A549 (cell line): ENCODE measurements at regions not wholly inside any gene's neighbourhood (a gene's known extent, or its start where the extent isn't known, plus 50 kb on each side); places are given as distances from the start of the nearest gene placed in this dataset.

Source experiments
- ATAC-seq, 2 experiments: fragments of 200-7000 bp in 1 of 2; fragments of >200 bp in 1 of 2; cut with Nextera tagmentation in 1 of 2; cut with Tn5 transposase in 1 of 2; 3 replicates each; pipeline versions ENCODE4 v1.8.0 to v1.9.1; 2018 to 2020; ENCODE audit warnings: mild to moderate bottlenecking in 1 of 2, moderate library complexity in 1 of 2
- CTCF ChIA-PET: fragments of 300-600 bp; sonication (Branson Sonifier 250); formaldehyde crosslinking; extraction: SDS; loops from one replicate; lab custom pipeline; 2021; ENCODE audit warnings: antibody characterized with exemption, inconsistent platforms; lab: Yijun Ruan, JAX
- POLR2A ChIA-PET: fragments of 350-600 bp; formaldehyde crosslinking; extraction: SDS; loops from one replicate; lab custom pipeline; 2021; ENCODE audit warnings: antibody characterized with exemption, inconsistent platforms; lab: Yijun Ruan, JAX
- DNase-seq, 2 experiments: peaks; one replicate each; pipeline versions ENCODE4 v3.0.0 to v3.0.0-alpha.2; 2011 to 2016; ENCODE audit warnings: low read depth in 1 of 2, low spot score in 1 of 2
- FAIRE-seq: peaks from 2 replicates; lab custom pipeline; 2011; peaks lifted over from hg19 to GRCh38; lab: Jason Lieb, UNC
- H3K27ac ChIP-seq, 2 experiments: fragments of >200 bp; sonication (Bioruptor Twin); formaldehyde crosslinking; 3 replicates each; pipeline ENCODE4 v1.5.1; 2016 to 2017
- H3K4me1 ChIP-seq: fragments of >200 bp; sonication (Bioruptor Twin); formaldehyde crosslinking; 3 replicates; pipeline ENCODE4 v1.6.1; 2016
- H3K4me2 ChIP-seq: fragments of >200 bp; sonication (Bioruptor Twin); formaldehyde crosslinking; 3 replicates; pipeline ENCODE4 v1.6.1; 2016
- H3K4me3 ChIP-seq: fragments of >200 bp; sonication (Bioruptor Twin); formaldehyde crosslinking; 3 replicates; pipeline ENCODE4 v1.5.1; 2016
- H3K9me3 ChIP-seq: fragments of >200 bp; sonication (Bioruptor Twin); formaldehyde crosslinking; 3 replicates; pipeline ENCODE4 v1.6.1; 2016
- CEBPB ChIP-seq, 2 experiments: fragments of >200 bp in 1 of 2; sonication (Bioruptor Twin) in 1 of 2; formaldehyde crosslinking in 1 of 2; IDR thresholded peaks; 2 replicates each; pipeline ENCODE4 v1.6.1; 2012 to 2016
- CHD2 ChIP-seq: fragments of 150-350 bp; IDR thresholded peaks from 2 replicates; pipeline ENCODE4 v1.6.1; 2014; ENCODE audit warnings: low read length; ENCODE audit not compliant: partially characterized antibody
- CHD4 ChIP-seq: fragments of 200-600 bp; sonication (generic); IDR thresholded peaks from 2 replicates; pipeline ENCODE4 v1.6.1; 2016; ENCODE audit warnings: antibody characterized with exemption, mild to moderate bottlenecking, borderline replicate concordance
- EHMT2 ChIP-seq: fragments of 200-600 bp; sonication (generic); IDR thresholded peaks from 2 replicates; pipeline ENCODE4 v1.6.1; 2016; ENCODE audit warnings: antibody characterized with exemption, low read depth, mild to moderate bottlenecking, moderate library complexity
- EP300 ChIP-seq, 2 experiments: fragments of >200 bp; sonication (Bioruptor Twin); formaldehyde crosslinking; IDR thresholded peaks; 2 replicates in 1 of 2; 3 replicates in 1 of 2; pipeline ENCODE4 v1.6.1; 2016 to 2017
- FOSB ChIP-seq: fragments of 250-450 bp; sonication (Bioruptor Pico); IDR thresholded peaks from 2 replicates; pipeline ENCODE4 v1.5.0; 2020; ENCODE audit warnings: mild to moderate bottlenecking, moderate library complexity
- FOXS1 ChIP-seq: fragments of 250-450 bp; sonication (Bioruptor Pico); IDR thresholded peaks from 2 replicates; pipeline ENCODE4 v1.5.0; 2020; ENCODE audit warnings: mild to moderate bottlenecking, moderate library complexity
- GATA3 ChIP-seq: IDR thresholded peaks from 2 replicates; pipeline ENCODE4 v1.6.1; 2012; ENCODE audit warnings: borderline replicate concordance
- HOXB13 ChIP-seq: fragments of 250-450 bp; sonication (Bioruptor Pico); IDR thresholded peaks from 2 replicates; pipeline ENCODE4 v1.5.0; 2020; ENCODE audit warnings: low read depth, mild to moderate bottlenecking, moderate library complexity
- JUN ChIP-seq, 2 experiments: fragments of >200 bp; sonication (Bioruptor Twin); formaldehyde crosslinking; IDR thresholded peaks; 2 replicates in 1 of 2; 3 replicates in 1 of 2; pipeline ENCODE4 v1.6.1; 2016 to 2017
- KDM1A ChIP-seq: fragments of 200-600 bp; sonication (generic); IDR thresholded peaks from 2 replicates; pipeline ENCODE4 v1.6.1; 2016; ENCODE audit warnings: low read depth, mild to moderate bottlenecking
- MAZ ChIP-seq: fragments of 150-350 bp; IDR thresholded peaks from 2 replicates; pipeline ENCODE4 v1.6.1; 2014; ENCODE audit warnings: antibody characterized with exemption, low read depth, low read length, borderline replicate concordance
- RCOR1 ChIP-seq: fragments of 150-350 bp; IDR thresholded peaks from 2 replicates; pipeline ENCODE4 v1.6.1; 2014; ENCODE audit warnings: antibody characterized with exemption, low read length, low read depth
- SMC3 ChIP-seq: fragments of >200 bp; sonication (Bioruptor Twin); formaldehyde crosslinking; IDR thresholded peaks from 3 replicates; pipeline ENCODE4 v1.6.1; 2018; ENCODE audit warnings: inconsistent platforms
- TFCP2L1 ChIP-seq: fragments of 250-450 bp; sonication (Bioruptor Pico); IDR thresholded peaks from 2 replicates; pipeline ENCODE4 v1.5.0; 2021; ENCODE audit warnings: mild to moderate bottlenecking
- WGBS: methylation state at CpG from one replicate; pipeline ENCODE4 v1.1.6; 2017; ENCODE audit errors: missing lambda C conversion rate; 5-methylcytosine and 5-hydroxymethylcytosine counted together
- TF ChIP-seq, protein P1 (sequence below): fragments of 250-450 bp; sonication (Bioruptor Pico); IDR thresholded peaks from 2 replicates; pipeline ENCODE4 v1.5.0; 2020; ENCODE audit warnings: low read depth, mild to moderate bottlenecking, moderate library complexity
- TF ChIP-seq, protein P2 (sequence below): IDR thresholded peaks from 2 replicates; pipeline ENCODE4 v1.6.1; 2012; ENCODE audit warnings: low read depth, borderline replicate concordance
- TF ChIP-seq, protein P3 (sequence below): fragments of >200 bp; sonication (Bioruptor Twin); formaldehyde crosslinking; IDR thresholded peaks from 2 replicates; pipeline ENCODE4 v1.6.1; 2016
- TF ChIP-seq, protein P4 (sequence below): fragments of 200-600 bp; sonication (generic); IDR thresholded peaks from 2 replicates; pipeline ENCODE4 v1.6.1; 2016; ENCODE audit warnings: antibody characterized with exemption, mild to moderate bottlenecking, moderate library complexity
- TF ChIP-seq, protein P5 (sequence below): IDR thresholded peaks from 2 replicates; pipeline ENCODE4 v1.6.1; 2012

DNA sequence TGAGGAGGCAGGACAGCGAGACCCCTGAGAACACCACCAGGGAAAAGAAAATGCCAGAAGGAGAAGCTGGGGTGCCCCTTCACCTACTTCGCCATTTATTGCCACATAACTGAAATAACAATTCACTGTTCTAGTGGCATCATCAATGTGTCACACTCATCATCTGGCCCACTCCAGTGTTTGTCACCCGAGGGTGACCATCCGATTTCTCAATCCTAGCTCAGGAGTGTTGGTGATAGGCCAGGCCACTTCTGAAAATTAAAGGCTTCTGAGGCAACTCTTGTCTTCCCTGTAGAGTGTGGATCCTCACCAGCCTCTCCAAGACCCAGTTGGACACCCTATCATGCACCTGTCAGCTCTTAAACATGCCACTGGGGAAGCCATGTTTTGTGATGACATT lies 62.9 kb upstream of the BZW1 start:
- no peak overlapping the region for H3K4me3 ChIP-seq
- 64% methylated on average over 4 of the region's 4 CpGs for WGBS
- POLR2A ChIA-PET, result interaction anchor here (0.8 to 2.7 kb wide), 9 partner anchors 8 to 140 kb away, joined by 3 to 28 read pairs (median 8); partner anchors contain the start of genes BZW1, CLK1, NIF3L1 and PPIL3
- H3K27ac ChIP-seq, result peak overlapping the region; percentile 85 to 88
- peak overlapping the region; percentile 77 for H3K4me2 ChIP-seq
- ATAC-seq (no peak; a peak in 1 of 6 replicates), DNase-seq (no peak), FAIRE-seq (no peak)
- no peak for TF ChIP-seq SMC3
- TF ChIP-seq, protein P1, sequence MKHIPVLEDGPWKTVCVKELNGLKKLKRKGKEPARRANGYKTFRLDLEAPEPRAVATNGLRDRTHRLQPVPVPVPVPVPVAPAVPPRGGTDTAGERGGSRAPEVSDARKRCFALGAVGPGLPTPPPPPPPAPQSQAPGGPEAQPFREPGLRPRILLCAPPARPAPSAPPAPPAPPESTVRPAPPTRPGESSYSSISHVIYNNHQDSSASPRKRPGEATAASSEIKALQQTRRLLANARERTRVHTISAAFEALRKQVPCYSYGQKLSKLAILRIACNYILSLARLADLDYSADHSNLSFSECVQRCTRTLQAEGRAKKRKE, result no peak
- 0 out of 4 replicates have a peak, but pooled peaks of 1 of the 2 experiments have one; percentile 20 for TF ChIP-seq CEBPB (IDR thresholded peaks at IDR 0.05)
- peak; percentile 46; the same call in 1 of the 2 replicates for TF ChIP-seq EHMT2
- TF ChIP-seq, protein P2, sequence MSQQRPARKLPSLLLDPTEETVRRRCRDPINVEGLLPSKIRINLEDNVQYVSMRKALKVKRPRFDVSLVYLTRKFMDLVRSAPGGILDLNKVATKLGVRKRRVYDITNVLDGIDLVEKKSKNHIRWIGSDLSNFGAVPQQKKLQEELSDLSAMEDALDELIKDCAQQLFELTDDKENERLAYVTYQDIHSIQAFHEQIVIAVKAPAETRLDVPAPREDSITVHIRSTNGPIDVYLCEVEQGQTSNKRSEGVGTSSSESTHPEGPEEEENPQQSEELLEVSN, result no peak
- H3K9me3 ChIP-seq, result no peaks in the 10 kb centered on the region
- H3K4me1 ChIP-seq, result peaks cover 45% of the 10 kb centered on the region
- CTCF ChIA-PET, result interaction anchor here (1.0 to 8.2 kb wide), 9 partner anchors 7 to 78 kb away, joined by 3 to 53 read pairs (median 5); no protein-coding TSS in a partner anchor

DNA sequence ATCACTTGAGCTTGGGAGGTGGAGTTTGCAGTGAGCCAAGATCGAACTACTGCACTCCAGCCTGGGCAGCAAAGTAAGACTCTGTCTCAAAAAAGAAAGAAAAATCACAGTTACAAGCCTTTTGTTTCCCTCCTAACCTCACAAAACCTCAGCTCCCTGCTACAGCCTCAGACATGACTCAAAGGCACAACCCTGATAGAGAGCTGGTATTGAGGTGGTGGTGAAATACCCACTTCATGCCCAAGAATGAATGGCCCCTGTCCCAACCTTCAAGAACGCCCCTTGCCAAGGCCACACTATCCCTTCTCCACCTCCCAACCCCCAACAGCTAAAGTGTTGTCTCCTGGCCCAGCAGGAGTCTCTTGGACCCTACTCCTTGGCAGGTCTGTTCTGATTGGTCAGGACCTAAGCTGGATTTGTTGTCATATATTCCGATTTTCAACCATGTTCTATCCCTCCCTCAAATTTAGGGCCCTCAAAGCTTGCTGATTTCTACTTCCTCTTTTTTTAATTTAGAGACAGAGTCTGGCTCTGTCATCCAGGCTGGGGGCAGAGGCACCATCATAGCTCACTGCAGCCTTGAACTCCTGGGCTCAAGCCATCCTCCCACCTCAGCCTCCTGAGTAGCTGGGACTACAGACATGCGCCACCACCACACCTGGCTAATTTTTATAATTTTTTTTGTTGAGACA lies 61.9 kb upstream of the BZW1 start:
- ATAC-seq, result no peak
- H3K4me1 ChIP-seq, result peaks cover 55% of the 10 kb centered on the region
- H3K27ac ChIP-seq, result peak overlapping the region; percentile 85 to 88
- CTCF ChIA-PET, result interaction anchor here (1.0 to 8.2 kb wide), 8 partner anchors 9 to 77 kb away, joined by 3 to 53 read pairs (median 4); partner anchors contain the start of gene BZW1
- H3K4me2 ChIP-seq, result no peak overlapping the region
- FAIRE-seq, result no peak
- POLR2A ChIA-PET, result interaction anchor here (2.7 kb wide), 1 partner anchor 16 kb away, joined by 28 read pairs; no protein-coding TSS in a partner anchor
- H3K9me3 ChIP-seq, result no peaks in the 10 kb centered on the region
- WGBS, result 91% methylated on average over 4 of the region's 4 CpGs
- no peak overlapping the region for H3K4me3 ChIP-seq
- no peak for DNase-seq
- TF ChIP-seq CHD4, result no peak
- TF ChIP-seq, protein P3, sequence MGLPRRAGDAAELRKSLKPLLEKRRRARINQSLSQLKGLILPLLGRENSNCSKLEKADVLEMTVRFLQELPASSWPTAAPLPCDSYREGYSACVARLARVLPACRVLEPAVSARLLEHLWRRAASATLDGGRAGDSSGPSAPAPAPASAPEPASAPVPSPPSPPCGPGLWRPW, result no peak

DNA sequence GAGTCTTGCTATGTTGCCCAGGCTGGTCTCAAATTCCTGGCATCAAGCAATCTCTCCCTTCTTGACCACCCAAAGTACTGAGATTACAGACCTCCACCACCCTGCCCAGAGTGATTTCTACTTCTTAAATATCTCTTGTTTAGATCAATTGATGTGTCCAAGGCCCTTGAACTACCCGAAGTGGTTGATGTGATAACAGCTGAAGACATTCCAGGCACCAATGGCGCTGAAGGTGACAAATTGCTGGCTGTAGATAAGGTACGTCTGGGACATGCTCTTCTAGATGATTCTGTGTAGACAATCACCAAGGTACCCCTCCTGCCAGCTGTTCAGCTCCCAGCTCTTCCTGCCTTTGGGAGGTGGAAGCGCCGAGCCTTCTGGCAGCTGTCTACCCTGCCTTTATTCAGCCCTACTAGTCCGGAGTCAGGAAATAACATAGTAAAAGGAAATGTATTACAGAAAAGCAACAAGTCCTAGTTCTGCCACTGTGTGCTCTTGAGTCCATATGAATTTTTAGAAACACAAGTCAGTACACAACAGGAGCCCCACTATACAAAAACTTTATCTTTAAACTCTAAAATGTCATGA lies 61.3 kb upstream of the BZW1 start:
- no peak overlapping the region for H3K4me3 ChIP-seq
- WGBS, result 92% methylated on average over 6 of the region's 6 CpGs
- TF ChIP-seq, protein P4, sequence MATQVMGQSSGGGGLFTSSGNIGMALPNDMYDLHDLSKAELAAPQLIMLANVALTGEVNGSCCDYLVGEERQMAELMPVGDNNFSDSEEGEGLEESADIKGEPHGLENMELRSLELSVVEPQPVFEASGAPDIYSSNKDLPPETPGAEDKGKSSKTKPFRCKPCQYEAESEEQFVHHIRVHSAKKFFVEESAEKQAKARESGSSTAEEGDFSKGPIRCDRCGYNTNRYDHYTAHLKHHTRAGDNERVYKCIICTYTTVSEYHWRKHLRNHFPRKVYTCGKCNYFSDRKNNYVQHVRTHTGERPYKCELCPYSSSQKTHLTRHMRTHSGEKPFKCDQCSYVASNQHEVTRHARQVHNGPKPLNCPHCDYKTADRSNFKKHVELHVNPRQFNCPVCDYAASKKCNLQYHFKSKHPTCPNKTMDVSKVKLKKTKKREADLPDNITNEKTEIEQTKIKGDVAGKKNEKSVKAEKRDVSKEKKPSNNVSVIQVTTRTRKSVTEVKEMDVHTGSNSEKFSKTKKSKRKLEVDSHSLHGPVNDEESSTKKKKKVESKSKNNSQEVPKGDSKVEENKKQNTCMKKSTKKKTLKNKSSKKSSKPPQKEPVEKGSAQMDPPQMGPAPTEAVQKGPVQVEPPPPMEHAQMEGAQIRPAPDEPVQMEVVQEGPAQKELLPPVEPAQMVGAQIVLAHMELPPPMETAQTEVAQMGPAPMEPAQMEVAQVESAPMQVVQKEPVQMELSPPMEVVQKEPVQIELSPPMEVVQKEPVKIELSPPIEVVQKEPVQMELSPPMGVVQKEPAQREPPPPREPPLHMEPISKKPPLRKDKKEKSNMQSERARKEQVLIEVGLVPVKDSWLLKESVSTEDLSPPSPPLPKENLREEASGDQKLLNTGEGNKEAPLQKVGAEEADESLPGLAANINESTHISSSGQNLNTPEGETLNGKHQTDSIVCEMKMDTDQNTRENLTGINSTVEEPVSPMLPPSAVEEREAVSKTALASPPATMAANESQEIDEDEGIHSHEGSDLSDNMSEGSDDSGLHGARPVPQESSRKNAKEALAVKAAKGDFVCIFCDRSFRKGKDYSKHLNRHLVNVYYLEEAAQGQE, result no peak
- H3K4me1 ChIP-seq, result peaks cover 61% of the 10 kb centered on the region
- no peaks in the 10 kb centered on the region for H3K9me3 ChIP-seq
- DNase-seq (no peak), FAIRE-seq (no peak), ATAC-seq (no peak)
- no peak overlapping the region for H3K4me2 ChIP-seq
- ChIA-PET CTCF (interaction anchor here (0.6 to 8.2 kb wide), 5 partner anchors 9 to 227 kb away, joined by 3 to 53 read pairs (median 8); no protein-coding TSS in a partner anchor), POLR2A (no interaction called here)
- peak overlapping the region; percentile 85 to 88; a peak in 4 of 6 replicates for H3K27ac ChIP-seq

DNA sequence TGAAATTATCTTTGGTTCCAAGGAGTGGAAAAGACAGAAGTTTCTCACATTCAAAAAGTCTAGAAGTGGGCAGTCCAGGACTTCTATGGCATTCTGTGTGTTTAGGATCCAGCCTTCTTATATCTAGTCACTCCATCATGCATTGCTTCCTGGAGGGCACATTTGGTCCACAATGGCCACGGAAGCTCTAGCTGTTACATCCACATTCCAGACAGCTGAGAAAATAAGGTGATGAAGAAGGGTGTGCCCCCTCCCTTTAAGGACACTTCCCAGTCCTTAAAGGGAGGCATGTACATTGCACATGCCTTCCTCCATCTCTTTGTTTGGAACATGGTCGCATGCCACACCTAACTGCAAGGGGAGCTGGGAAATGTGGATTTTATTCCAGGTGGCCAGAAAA lies 59.9 kb upstream of the BZW1 start:
- ATAC-seq (no peak), DNase-seq (no peak), FAIRE-seq (no peak)
- no peak overlapping the region for H3K4me2 ChIP-seq
- H3K4me3 ChIP-seq, result no peak overlapping the region
- POLR2A ChIA-PET, result interaction anchor here (1.1 kb wide), 1 partner anchor 112 kb away, joined by 3 read pairs; the partner anchor contains the start of gene CLK1
- 66% methylated on average over 2 of the region's 2 CpGs for WGBS
- H3K9me3 ChIP-seq, result no peaks in the 10 kb centered on the region
- H3K4me1 ChIP-seq, result peaks cover 69% of the 10 kb centered on the region
- H3K27ac ChIP-seq, result peak overlapping the region; percentile 25 to 40; a peak in 5 of 6 replicates
- CTCF ChIA-PET, result interaction anchor here (1.4 to 8.2 kb wide), 3 partner anchors 14 to 39 kb away, joined by 3 to 53 read pairs (median 44); no protein-coding TSS in a partner anchor
- TF ChIP-seq FOXS1 (no peak), FOSB (CRISPR knock-in tag) (no peak), EP300 (IDR thresholded peaks at IDR 0.05) (no peak), CHD2 (no peak), GATA3 (no peak), TFCP2L1 (CRISPR knock-in tag) (no peak), KDM1A (no peak), RCOR1 (no peak), HOXB13 (CRISPR knock-in tag) (no peak), MAZ (no peak), JUN (IDR thresholded peaks at IDR 0.05) (no peak)
- TF ChIP-seq, protein P1, result no peak
- TF ChIP-seq, protein P5, sequence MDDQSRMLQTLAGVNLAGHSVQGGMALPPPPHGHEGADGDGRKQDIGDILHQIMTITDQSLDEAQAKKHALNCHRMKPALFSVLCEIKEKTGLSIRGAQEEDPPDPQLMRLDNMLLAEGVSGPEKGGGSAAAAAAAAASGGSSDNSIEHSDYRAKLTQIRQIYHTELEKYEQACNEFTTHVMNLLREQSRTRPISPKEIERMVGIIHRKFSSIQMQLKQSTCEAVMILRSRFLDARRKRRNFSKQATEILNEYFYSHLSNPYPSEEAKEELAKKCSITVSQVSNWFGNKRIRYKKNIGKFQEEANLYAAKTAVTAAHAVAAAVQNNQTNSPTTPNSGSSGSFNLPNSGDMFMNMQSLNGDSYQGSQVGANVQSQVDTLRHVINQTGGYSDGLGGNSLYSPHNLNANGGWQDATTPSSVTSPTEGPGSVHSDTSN, result no peak
